ENCODE measurements at regions not wholly inside any gene's neighbourhood (a gene's known extent, or its start where the extent isn't known, plus 50 kb on each side); places are given as distances from the start of the nearest gene placed in this dataset.
A peak's percentile ranks its signal among the peaks of the same experiment; 100 is the strongest.

- DNase-seq (ENCODE audit: low spot score) = peak; percentile 27
These were observed 455.0 kb upstream of the GJE1 start for GRCh38 chr6:141677598-141678211.

- DNase-seq (ENCODE audit: low spot score) = peak; percentile 4
These were observed 456.8 kb upstream of the GJE1 start for GRCh38 chr6:141675957-141676356.

- DNase-seq (ENCODE audit: low spot score) = no peak
These were observed 463.6 kb upstream of the GJE1 start for GRCh38 chr6:141669141-141669540.

GRCh38 chr6:141667580-141668309, 465.0 kb upstream of the GJE1 start:
- DNase-seq (ENCODE audit: low spot score) = no peak

- no peak for DNase-seq (ENCODE audit: low spot score)
These were observed 466.5 kb upstream of the GJE1 start for GRCh38 chr6:141666187-141666586.

- no peak for DNase-seq (ENCODE audit: low spot score)
These were observed 468.0 kb upstream of the GJE1 start for GRCh38 chr6:141664744-141665143.

GRCh38 chr6:141659582-141659981, 473.1 kb upstream of the GJE1 start:
- DNase-seq (ENCODE audit: low spot score) = no peak

- DNase-seq (ENCODE audit: low spot score) = no peak
These were observed 474.0 kb upstream of the GJE1 start for GRCh38 chr6:141658696-141659095.

- no peak for DNase-seq (ENCODE audit: low spot score)
These were observed 474.9 kb upstream of the GJE1 start for GRCh38 chr6:141657812-141658211.

GRCh38 chr6:141653590-141653989, 479.1 kb upstream of the GJE1 start:
- no peak for DNase-seq (ENCODE audit: low spot score)

GRCh38 chr6:141641951-141642350, 490.8 kb upstream of the GJE1 start:
- DNase-seq (ENCODE audit: low spot score) = no peak

GRCh38 chr6:141641406-141641805, 491.3 kb upstream of the GJE1 start:
- no peak for DNase-seq (ENCODE audit: low spot score)

GRCh38 chr6:141635621-141636020, 497.1 kb upstream of the GJE1 start:
- DNase-seq (ENCODE audit: low spot score) = no peak

- DNase-seq (ENCODE audit: low spot score) = no peak
These were observed 498.5 kb upstream of the GJE1 start for GRCh38 chr6:141634269-141634668.

- no peak for DNase-seq (ENCODE audit: low spot score)
These were observed 508.4 kb upstream of the GJE1 start for GRCh38 chr6:141624301-141624700.

- DNase-seq (ENCODE audit: low spot score) = no peak
These were observed 514.5 kb upstream of the GJE1 start for GRCh38 chr6:141618180-141618581.

GRCh38 chr6:141610741-141611140, 522.0 kb upstream of the GJE1 start:
- DNase-seq (ENCODE audit: low spot score) = no peak

- DNase-seq (ENCODE audit: low spot score) = no peak
These were observed 524.8 kb upstream of the GJE1 start for GRCh38 chr6:141607956-141608355.

- peak; percentile 40 for DNase-seq (ENCODE audit: low spot score)
These were observed 534.2 kb upstream of the GJE1 start for GRCh38 chr6:141598487-141598886.

GRCh38 chr6:141594874-141595273, 537.9 kb upstream of the GJE1 start:
- DNase-seq (ENCODE audit: low spot score) = no peak

- DNase-seq (ENCODE audit: low spot score) = no peak
These were observed 539.4 kb upstream of the GJE1 start for GRCh38 chr6:141593311-141593710.

- no peak for DNase-seq (ENCODE audit: low spot score)
These were observed 545.1 kb upstream of the GJE1 start for GRCh38 chr6:141587482-141588266.

- DNase-seq (ENCODE audit: low spot score) = no peak
These were observed 551.7 kb upstream of the GJE1 start for GRCh38 chr6:141580988-141581552.

All from kidney capillary endothelial cell (primary cell).